SJSA1 (cell line): ENCODE measurements at regions not wholly inside any gene's neighbourhood (a gene's known extent, or its start where the extent isn't known, plus 50 kb on each side); places are given as distances from the start of the nearest gene placed in this dataset.
"Not testable (repeated sequence)": the region's sequence is repeated elsewhere in the genome, so short reads cannot be mapped to it uniquely, and the experiment has no call there.

Experiments used
- DNase-seq, 2 experiments: peaks; one replicate each; pipeline ENCODE4 v3.0.0-alpha.2; 2015 to 2020; ENCODE audit warnings: low spot score in 2 of 2, low read depth in 1 of 2
- H3K27ac ChIP-seq: fragments of 250-450 bp; sonication (Bioruptor Pico); 2 replicates; pipeline ENCODE4 v1.5.1; 2020; ENCODE audit warnings: mild to moderate bottlenecking, moderate library complexity
- H3K27me3 ChIP-seq: fragments of 250-450 bp; sonication (Bioruptor Pico); replicated peaks from 2 replicates; pipeline ENCODE4 v1.5.1; 2020; ENCODE audit warnings: mild to moderate bottlenecking, moderate library complexity
- H3K36me3 ChIP-seq: fragments of 250-450 bp; sonication (Bioruptor Pico); 2 replicates; pipeline ENCODE4 v1.5.1; 2020; ENCODE audit warnings: mild to moderate bottlenecking
- H3K4me1 ChIP-seq: fragments of 250-450 bp; sonication (Bioruptor Pico); replicated peaks from 2 replicates; pipeline ENCODE4 v1.6.1; 2021; ENCODE audit warnings: mild to moderate bottlenecking
- H3K4me3 ChIP-seq: fragments of 250-450 bp; sonication (Bioruptor Pico); 2 replicates; pipeline ENCODE4 v1.5.1; 2020; ENCODE audit warnings: mild to moderate bottlenecking
- H3K9me3 ChIP-seq: fragments of 250-450 bp; sonication (Bioruptor Pico); replicated peaks from 2 replicates; pipeline ENCODE4 v1.5.1; 2020; ENCODE audit warnings: mild to moderate bottlenecking

- H3K9me3 ChIP-seq, H3K4me3 ChIP-seq, H3K27ac ChIP-seq, H3K4me1 ChIP-seq, DNase-seq, H3K27me3 ChIP-seq, H3K36me3 ChIP-seq: not testable (repeated sequence)
Measured at GRCh38 chr22:15772337-15772736, 82.5 kb downstream of the POTEH start.

- H3K36me3 ChIP-seq, H3K9me3 ChIP-seq, H3K27me3 ChIP-seq, H3K4me3 ChIP-seq, DNase-seq, H3K4me1 ChIP-seq, H3K27ac ChIP-seq: not testable (repeated sequence)
Measured at GRCh38 chr22:15775118-15775517, 85.3 kb downstream of the POTEH start.

DNA sequence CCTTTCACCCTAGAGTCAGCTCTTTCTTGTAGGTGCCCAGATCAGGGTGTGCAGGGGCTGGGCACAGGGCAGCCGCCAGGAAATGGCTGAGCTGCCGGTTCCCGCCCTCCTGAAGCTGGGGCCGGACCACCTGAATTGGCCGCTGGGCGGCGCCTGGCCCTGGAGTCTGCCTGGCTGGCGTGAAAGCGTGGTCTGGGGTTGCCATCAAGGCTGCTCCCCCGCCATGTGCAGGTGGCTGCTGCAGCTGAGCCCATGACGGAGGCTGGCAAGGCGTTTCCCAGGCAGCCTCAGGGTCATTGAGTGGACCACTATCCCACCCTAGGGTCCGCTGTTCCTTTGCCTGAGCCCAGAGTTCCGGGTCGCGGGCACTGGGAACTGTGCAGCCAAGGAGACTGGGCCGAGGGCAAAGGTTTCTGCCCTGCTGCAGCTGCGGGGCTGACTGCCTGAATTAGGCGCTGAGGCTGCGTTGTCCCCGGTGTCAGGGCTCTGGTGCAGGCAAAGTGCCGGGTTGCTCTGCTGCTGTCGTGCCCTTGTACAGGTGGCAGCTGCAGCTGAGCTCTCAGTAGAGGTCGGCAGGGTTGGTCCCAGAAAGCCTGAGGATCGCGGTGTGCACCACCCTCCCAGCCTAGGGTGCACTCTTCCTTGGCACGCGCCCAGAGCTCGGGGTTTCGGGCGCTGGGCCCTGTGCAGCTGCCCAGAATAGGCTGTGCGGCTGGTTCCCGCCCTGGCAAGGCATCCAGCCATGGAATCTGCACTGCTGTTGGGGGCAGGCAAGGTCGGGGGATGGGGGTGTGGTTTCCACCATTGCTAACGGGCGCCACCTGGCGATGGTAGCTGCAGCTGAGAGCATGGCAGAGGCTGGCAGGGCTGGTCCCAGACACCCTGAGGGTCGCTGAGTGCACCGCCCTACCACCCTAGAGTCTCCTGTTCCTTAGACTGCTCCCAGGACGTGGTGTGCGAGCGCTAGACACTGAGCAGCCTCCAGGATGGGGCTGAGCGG, 86.1 kb downstream of the POTEH start:
- not testable (repeated sequence) for H3K4me1 ChIP-seq, H3K36me3 ChIP-seq, H3K4me3 ChIP-seq, H3K27ac ChIP-seq, H3K9me3 ChIP-seq, H3K27me3 ChIP-seq
- DNase-seq = peak in 1 of 2 experiments; percentile 23

- H3K27ac ChIP-seq, H3K4me1 ChIP-seq, H3K9me3 ChIP-seq, H3K36me3 ChIP-seq, H3K4me3 ChIP-seq, DNase-seq, H3K27me3 ChIP-seq: not testable (repeated sequence)
Measured at GRCh38 chr22:15776727-15777126, 86.9 kb downstream of the POTEH start.

- H3K27me3 ChIP-seq, H3K36me3 ChIP-seq, DNase-seq, H3K9me3 ChIP-seq, H3K27ac ChIP-seq, H3K4me1 ChIP-seq, H3K4me3 ChIP-seq: not testable (repeated sequence)
Measured at GRCh38 chr22:15777150-15777549, 87.3 kb downstream of the POTEH start.

DNA sequence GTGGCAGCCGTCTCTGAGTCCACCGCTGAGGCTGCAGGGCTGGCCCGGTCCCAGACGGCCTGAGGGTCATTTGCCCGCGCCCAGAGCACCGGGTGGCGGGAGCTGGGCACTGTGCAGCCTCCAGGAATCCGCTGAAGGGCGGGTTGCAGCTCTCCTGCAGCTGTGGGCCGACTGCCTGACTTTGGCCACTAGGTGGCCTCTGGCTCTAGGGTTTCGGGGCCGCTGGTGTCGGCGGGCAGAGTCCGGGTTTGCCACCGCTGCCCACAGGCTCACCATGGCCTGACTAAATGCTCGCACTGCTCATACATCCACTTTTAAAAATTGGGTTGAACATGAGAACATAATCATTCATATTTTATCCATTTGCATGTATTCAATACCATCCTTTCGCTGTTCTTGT, 87.7 kb downstream of the POTEH start:
- not testable (repeated sequence) for DNase-seq, H3K4me3 ChIP-seq, H3K9me3 ChIP-seq, H3K4me1 ChIP-seq, H3K27ac ChIP-seq, H3K27me3 ChIP-seq, H3K36me3 ChIP-seq

- not testable (repeated sequence) for DNase-seq, H3K4me3 ChIP-seq, H3K36me3 ChIP-seq, H3K27ac ChIP-seq, H3K9me3 ChIP-seq, H3K27me3 ChIP-seq, H3K4me1 ChIP-seq
Measured at GRCh38 chr22:15778366-15778765, 88.5 kb downstream of the POTEH start.

DNA sequence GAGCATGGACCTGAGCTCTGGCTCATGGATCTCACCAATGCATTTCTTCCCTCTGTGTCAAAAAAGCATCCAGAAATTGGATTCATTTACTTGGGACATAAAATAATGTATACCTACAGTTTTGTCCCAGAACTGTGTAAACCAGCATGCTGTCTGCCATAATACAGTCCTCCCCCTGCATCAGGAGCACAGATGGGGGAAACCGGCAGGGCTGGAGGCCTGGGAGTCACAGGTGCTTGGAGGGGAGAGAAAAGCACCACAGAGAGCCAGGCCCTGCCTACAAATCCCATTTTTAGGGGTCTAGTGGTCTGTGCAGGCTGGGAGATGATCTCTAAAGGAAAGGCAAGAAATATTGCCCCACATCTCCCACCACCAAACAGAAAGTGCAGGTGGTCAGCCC, 91.8 kb downstream of the POTEH start:
- not testable (repeated sequence) for DNase-seq, H3K27me3 ChIP-seq, H3K4me1 ChIP-seq, H3K27ac ChIP-seq, H3K36me3 ChIP-seq, H3K4me3 ChIP-seq, H3K9me3 ChIP-seq

- not testable (repeated sequence) for H3K27ac ChIP-seq, H3K4me3 ChIP-seq, H3K36me3 ChIP-seq, H3K27me3 ChIP-seq, H3K4me1 ChIP-seq, H3K9me3 ChIP-seq, DNase-seq
Measured at GRCh38 chr22:15782933-15783332, 93.1 kb downstream of the POTEH start.

DNA sequence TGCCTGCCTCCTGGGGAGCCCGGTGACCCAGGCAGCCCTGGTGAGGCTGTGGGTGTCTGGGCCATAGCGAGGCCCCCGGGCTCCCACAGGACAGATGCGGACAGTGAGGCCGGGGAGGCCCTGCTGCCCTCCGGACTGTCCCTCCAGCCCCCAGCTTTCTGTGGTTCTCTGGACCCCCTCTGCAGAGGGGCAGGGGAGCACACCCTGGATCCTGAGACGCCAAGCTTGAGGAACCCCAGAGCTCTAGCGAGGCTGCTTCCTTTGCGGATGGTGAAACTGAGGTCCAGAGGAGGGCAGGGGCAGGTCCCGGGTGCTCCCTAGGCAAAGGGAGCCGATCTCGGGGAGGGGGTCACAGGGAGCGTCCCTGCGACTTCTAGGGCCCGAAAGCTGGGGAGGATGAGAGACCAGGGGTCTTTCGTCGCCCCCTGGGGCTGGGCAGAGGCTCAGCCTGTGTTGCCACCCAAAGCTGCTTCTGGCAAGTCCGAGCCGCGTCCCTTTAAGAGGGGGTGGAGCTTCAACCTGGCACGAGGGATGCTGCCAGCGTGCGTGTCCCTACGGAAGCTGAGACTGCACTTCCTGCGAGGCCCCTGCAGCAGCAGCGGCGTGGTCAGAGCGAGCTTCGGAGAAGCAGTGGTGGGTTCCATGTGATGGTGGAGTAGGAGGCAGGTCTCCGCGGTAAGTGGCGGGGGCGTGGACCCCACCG, 94.7 kb downstream of the POTEH start:
- H3K9me3 ChIP-seq, DNase-seq, H3K4me3 ChIP-seq, H3K27ac ChIP-seq, H3K36me3 ChIP-seq, H3K4me1 ChIP-seq, H3K27me3 ChIP-seq: not testable (repeated sequence)

DNA sequence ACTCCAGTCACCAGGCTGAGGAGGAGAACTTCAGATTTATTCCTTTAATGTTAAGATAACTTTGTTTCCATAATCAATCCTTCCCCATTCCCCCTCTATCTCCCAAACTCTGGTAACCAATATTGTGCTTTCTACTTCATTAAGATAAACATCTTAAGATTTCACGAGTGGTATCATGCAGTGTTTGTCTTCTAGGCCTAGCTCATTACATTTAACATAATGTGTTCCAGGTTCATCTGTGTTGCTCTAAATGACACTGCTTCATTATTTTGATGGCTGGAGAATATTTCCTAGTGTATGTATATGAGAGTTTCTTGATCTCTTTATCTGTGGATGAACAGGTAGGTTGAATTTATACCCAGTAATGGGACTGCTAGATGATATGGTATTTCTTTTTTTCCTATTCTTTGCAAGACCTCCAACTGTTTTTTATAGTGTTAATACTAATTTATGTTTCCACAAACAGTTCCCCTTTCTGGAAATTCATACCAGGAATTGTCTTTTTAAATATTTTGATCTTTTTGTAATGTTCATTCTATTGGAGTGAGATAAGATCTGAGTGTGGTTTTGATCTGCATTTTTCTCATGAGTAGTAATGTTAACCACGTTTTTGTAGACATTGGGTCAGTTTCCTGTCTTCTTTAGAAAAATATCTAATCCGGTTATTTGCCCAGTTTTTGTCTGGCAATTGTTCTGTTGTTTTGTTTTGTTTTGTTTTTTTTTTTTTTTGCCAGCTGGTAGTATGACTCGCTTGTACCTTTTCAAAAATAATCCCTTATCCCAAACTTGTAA, 97.3 kb downstream of the POTEH start:
- H3K27ac ChIP-seq = peak overlapping the region; percentile 53; the same call in 1 of the 2 replicates
- not testable (repeated sequence) for DNase-seq, H3K36me3 ChIP-seq, H3K9me3 ChIP-seq, H3K4me1 ChIP-seq, H3K27me3 ChIP-seq, H3K4me3 ChIP-seq

DNA sequence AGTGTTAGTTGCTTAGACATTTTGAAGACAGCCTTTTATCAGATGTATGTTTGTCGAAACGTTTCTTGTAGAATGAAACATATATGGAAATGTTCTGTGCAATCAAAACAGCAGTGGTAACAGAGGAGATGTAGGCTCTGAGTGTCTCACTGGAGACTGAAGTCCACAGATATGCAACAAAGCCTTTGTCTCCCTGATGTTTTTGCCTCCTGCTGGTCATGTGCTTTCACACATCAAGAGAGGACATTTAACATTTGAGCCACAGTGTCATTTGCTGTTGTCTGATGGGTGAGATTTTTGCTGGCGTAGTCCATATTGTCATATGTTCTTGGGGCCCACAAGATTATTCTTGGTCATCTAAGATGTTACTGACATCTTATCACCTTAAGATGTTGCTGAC, 101.7 kb downstream of the POTEH start:
- H3K9me3 ChIP-seq, DNase-seq: not testable (repeated sequence)

DNA sequence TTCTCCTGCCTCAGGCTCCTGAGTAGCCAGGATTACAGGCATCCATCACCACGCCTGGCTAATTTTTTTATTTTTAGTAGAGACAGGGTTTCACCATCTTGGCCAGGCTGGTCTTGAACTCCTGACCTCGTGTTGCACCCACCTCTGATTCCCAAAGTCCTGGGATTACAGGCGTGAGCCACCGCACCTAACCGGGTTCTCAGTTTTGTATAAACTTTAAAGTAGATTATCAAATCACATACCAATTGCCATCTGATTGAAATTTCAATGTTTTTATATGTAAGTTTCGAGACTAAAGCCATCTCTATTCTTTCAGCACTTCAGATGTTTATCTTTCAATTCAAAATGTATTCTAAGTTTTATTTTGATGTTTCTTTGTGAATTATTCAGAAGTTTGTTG, 110.1 kb downstream of the POTEH start:
- H3K27ac ChIP-seq, H3K36me3 ChIP-seq, H3K4me3 ChIP-seq, DNase-seq, H3K27me3 ChIP-seq, H3K9me3 ChIP-seq, H3K4me1 ChIP-seq: not testable (repeated sequence)

More for the DNA sequence above, 101.7 kb downstream of the POTEH start:
- not testable (repeated sequence) for H3K36me3 ChIP-seq, H3K4me1 ChIP-seq, H3K4me3 ChIP-seq, H3K27ac ChIP-seq, H3K27me3 ChIP-seq

- not testable (repeated sequence) for H3K27ac ChIP-seq
Measured at GRCh38 chr22:15811141-15811540, 121.3 kb downstream of the POTEH start.

More at GRCh38 chr22:15811141-15811540, 121.3 kb downstream of the POTEH start:
- not testable (repeated sequence) for H3K27me3 ChIP-seq, H3K4me1 ChIP-seq, DNase-seq, H3K4me3 ChIP-seq, H3K36me3 ChIP-seq, H3K9me3 ChIP-seq
